Ecto neural progenitor cell (in vitro differentiated cells): ENCODE measurements at regions not wholly inside any gene's neighbourhood (a gene's known extent, or its start where the extent isn't known, plus 50 kb on each side); places are given as distances from the start of the nearest gene placed in this dataset.

Experiments used
- DNase-seq: peaks from one replicate; pipeline ENCODE4 v3.0.0-alpha.2; 2018; ENCODE audit warnings: low spot score

DNA sequence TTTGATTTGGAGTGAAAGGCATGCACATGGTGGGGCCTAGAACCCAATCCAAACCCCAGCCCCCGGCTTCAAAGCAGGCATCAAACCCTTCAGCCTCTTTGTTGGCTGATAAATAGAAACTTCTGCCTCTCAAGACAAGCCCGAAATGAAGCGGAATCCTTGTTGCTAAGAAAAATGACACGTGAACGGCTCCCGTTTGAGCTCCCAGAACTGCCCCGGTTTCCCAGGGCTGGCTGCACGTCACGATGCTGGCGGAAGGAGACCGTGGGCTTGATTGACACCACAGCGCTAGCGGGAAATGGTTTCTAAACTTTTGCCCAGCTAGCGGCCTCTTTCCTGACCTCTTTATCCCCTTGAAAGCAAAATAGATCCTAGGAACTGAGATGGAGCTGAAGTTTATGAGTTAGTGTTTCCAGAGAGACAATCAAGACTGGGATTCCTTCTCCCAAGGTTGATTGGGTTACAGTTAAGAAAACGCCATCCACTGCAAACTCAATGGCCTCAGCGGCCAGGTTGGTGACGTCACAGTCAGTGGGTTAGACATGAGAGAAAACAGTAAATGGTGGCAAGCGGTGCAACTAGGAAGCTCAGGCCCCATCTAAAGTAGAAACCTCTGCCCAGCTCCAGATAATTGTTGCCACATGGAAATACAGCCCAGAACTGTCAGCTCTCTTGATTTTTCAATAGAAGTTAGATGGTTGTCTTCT lies 117.0 kb downstream of the ANKRD60 start:
- peak; percentile 28 for DNase-seq

DNA sequence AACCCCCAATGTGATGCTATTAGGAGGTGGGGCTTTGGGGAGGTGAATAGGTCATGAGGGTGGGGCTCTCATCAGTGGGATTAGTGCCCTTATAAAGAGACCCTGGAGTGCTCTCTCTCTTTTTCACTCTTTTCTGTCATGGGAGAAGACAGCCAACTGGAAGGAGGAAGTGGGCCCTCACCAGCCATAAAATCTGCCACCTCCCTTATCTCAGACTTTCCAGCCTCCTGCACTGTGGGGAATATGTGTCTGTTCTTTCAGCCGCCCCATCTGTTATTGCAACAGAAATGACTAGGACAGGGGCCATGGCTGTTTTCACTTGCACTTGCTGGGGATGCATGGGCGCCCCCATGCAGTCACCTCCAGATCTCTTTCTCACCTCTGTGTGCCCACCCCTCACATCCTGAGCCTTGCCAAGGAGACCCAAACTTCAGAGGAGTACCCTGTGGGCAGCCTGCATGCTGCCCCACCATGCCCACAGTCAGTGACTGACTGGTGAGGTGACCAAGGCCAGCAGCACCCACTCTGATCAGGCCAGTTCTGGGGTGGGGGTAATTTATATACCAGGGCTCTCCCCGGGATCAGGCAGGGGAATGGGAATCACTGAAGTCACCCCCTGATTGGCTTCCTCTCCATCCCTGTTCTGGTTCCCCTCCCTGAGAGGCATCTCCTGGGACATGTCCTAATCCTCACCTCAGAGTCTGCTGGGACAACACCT lies 118.4 kb downstream of the ANKRD60 start:
- no peak for DNase-seq

DNA sequence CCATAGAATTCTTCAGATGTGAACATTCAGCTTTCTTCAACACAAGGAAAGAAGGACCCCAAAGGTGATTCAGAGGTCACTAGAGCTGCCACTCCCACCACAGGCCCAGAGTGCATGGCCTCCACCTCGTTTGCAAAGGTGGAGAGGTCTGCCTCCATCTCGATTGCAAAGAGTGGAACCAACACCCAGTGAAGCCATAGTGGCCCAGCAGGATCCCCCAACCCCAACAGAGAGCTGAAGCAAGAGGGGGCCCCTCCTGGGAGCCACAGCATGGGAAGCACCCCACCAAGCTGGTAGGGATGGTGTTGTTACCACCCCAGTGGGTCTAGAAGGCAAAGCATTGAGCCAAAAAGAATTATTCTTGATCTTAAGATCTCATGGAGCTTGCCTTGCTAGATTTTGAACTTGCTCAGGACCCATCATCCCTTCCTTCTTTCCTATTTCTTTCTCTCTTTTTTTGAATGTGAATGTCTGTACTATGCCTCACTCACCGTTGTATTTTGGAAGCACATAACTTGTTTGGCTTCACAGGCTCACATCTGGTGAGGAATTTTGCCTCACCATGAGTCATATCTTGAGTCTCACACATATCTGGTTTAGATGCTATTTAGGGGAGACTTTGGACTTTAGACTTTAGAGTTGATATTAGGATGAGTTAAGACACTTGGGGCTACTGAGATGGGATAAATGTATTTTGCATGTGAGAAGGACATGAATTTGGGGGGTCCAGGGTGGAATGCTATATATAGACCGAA lies 119.2 kb downstream of the ANKRD60 start:
- no peak for DNase-seq

DNA sequence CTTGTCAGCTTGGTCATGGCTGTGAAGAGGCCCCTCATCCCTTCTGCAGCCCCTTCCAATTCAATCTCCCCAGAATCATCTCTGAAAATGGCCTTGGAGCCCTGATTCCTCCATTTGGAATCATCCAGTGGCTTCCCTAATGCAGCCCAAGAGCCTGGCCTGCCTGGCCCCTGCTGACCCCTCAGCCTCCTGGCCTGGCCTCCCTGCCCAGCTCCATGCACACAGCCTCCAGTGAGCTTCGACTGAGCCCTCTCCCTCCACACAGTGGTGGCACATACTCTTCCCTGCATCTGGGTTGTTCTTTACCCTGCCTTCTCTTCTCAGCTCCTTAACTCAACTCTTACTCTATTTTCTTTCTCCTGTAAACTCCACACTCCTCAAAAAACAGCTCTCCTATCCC lies 120.9 kb downstream of the ANKRD60 start:
- DNase-seq = no peak

DNA sequence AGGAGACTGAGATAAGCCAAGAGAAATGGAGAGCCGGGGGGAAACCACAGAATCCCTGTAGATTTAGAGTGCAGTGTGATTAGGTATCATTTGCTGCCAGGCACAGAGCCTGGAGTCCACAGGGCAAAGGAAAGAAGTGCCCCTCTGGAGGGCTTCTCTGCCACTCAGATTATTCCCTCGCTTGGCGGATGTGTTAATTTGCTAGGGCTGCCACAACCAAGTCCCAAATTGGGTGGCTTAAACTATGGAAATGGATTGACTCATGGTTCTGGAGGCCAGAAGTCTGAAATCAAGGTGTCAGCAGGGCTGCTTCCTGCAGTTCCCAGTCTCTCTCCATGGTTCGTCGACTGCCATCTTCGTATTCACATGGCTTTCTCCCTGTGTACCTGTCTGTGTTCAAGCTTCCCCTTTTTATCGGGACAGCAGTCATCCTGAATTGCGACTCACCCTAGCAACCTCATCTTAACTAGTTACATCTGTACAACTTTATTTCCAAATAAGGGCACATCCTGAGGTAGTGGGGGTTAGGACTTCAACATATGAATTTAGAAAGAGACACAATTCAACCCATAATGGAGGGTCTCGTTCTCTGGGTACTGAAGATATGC lies 122.2 kb downstream of the ANKRD60 start:
- DNase-seq = no peak

DNA sequence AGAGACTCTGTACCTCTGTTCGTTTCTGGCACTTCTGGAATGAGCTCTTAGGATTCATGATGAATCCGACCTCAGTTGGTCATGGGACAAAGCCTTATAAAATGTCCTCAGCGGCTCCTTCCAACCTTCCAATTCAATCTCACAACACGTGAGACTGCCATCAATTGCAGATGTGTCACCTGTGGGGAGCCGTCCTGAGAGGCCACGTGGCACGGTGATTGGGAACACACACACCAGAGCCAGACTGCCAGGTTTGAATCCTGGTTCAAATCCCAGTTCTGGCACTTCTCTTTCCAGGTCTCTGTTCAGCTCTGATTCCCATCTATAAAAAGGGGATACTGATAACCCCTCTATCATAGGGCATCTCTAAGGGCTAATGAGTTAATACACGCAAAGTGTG lies 124.5 kb downstream of the ANKRD60 start:
- DNase-seq = peak; percentile 21

DNA sequence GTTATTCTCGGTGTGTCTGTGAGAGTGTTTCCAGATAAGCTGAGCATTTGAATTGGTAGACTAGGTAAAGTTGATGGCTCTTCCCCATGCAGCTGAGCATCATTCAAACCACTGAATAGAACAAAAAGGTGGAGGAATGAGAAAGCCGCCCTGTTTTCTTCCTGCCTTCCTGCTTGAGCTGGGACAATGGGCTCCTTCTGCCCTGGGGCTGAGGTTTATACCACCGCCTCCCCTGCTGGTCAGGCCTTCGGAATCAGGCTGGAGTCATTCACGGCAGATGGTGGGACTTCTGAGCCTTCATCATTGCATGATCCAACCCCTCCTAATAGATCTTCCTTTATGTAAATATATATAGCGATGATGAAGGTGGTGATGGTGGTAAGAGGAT lies 124.9 kb downstream of the ANKRD60 start:
- DNase-seq = peak; percentile 32

DNA sequence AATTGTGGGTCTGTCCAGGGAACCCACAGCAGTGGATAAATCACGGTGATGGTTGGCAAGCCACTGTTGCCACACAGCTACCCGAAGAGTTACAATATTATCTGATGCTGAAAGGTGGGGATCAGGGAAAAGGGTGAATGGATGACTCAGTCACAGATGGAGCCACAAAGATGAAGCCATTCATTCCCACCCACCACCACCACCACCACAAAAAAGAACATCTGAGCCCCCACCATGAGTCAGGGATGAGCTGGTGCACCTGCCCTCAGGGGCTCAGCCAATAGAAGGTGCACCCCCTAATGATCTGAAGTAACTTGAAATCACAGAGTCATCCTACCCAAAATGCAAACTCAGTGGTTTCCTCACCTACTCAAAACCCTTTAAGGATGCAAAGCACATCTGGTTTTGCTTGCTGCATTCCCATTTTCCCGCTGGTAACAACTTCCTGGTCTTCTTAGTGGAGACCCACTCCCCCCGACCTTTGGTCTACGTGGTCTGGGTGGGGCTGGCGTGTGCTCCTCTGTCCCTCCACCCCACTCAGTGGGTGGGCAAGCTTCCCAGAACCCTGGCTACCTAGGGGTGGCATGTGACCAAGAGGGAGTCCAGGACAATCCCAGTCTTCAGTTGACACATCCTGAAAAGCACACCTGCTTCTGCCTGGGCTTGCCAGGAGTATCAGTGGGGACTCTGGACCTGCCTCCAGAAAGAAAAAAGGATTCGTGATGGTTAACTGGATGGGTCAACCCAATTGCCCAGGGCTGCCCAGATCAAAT lies 125.5 kb downstream of the ANKRD60 start:
- DNase-seq = no peak

DNA sequence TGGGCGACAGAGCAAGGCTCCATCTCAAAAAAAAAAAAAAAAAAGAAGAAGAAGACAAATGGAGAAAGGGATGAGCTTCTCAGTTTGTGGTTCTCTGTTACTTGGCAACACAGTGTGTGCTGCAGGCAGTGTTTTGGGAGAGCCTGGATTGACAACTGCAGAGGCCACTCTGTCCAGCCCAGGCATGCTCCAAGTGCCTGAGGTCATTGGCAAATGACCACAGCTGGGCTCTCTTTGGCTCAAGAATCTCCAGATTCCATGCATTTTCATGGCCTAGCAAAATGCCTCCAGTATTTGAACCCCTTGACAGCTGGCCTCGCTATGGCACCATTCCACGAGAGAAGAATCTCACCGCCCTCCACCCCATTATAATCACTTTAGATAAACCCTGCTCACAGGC lies 126.2 kb downstream of the ANKRD60 start:
- DNase-seq = peak; percentile 47

DNA sequence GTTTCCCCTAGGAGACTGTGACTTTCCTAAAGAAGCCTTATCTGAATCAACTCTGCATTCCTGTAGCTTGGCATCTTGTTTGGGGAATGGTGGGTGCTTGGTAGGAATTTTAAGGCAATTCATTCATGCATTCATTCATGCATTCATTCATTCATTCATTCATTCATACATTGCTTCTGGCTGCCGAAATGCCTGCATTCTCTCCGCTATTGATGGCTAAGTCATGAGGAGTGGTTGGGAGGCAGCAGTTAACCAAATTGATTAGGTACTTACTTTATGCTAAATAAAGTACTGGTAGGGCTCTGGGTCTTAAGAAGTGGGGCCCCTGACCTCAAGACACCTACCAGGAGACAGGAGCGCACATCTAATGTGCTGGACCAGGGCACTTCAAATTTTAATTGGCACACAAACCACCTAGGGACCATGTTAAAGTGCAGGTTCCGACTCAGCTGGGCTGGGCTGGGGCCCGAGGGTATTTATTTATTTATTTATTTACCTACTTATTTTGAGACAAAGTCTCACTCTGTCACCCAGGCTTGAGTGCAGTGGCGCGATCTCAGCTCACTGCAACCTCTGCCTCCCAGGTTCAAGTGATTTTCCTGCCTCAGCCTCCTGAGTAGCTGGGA lies 127.6 kb downstream of the ANKRD60 start:
- DNase-seq = no peak

DNA sequence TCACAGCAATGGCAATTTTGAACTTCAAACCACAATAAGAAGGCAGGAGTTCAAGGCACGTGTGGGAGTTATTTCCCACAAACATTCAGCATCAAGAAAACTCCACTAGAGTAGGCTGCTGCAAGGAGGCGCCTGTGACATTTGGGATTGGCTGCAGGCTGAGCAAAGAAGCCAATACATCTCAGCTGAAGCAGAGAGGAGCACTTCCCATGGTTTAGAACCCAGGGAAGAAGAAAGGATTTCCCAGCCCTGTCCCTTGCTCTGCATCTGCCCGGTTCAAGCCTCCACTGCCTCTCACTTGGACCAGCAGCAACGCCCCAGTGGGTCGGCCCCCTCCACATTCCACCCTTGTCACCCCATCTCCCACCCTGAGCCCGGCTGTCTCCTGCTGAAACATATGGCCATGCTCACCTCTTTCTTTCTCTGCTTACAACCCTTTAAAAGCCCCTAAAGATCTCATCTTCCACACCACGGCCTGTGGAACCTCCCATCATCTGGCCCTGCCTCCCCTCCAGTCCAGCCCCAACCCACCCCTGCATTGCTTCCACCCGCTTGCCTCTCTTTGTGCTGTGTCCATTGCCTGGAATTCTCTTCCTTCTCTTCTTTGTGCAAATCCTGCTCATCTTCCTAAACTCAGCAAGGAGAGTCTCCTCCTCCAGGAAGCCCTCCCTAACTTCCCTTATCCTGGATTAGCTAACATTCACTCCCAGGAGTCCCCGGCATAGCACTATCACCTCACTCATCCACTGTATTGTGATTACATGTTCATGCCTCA lies 128.3 kb downstream of the ANKRD60 start:
- DNase-seq = peak; percentile 23

DNA sequence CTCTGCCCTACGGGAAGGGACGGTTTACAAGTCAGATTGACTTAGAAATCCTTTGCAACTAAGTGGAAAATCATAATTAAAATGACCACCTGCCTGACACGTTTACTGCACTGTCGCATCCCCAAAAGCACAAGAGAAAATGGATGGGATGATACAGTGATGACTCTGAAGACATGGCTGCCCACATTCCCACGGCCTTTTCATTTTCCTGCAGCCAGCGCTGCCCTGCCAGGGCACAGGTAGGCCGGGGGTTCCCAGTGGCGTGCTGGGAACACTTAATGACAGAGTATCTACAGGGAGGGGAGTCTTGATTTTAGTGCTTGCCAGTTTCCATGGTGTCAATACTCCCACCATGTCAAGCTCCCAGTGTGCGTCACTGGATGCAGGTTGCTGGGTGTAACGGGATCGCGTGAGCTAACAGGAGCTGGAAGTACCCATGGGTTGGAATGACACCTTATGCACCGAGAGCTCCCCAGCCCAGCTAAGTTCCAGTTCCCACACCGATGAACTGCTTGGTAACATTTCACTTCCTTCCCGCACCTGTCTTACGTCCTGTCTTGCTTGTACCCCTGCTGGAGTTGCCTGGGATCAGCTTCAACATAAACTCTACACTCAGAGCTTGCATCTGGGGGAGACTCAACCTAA lies 129.0 kb downstream of the ANKRD60 start:
- peak; percentile 26 for DNase-seq

DNA sequence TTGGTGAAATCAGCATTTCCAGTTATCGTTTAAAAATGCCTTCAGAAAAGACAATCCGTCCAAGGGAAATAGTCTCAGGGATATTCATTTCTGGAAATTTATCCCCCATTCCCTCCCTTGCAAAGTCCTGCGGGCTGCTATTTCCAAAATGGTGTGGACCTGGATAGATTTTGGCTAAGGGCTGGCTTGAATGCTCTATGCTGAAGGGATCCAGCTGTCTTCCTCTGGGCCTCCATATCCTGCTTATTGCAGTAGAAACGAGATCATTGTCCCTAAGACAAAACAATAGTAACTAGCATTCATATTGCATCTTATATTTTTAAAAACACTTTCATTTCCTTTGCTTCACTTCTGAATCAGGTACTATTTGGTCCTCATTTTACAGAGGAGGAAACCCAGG lies 129.9 kb downstream of the ANKRD60 start:
- no peak for DNase-seq

DNA sequence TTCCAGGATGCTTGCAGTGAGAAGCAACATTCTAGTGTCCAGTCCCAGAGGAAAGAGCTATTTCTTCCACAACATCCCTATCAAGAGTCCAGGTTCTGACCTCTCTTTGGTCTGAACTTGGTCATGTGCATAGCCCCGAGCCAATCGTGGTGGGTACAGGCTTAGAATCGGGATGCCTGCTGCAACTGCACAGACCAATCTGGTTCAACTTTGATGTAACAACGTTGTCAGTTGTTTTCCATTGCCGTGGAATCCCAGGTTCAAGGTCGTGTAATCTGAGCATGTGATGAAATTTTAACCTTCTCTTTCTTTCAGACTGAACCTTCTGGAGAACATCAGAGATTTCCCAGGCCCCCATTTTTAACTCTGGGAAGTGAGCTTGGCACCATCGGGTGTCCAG lies 130.5 kb downstream of the ANKRD60 start:
- DNase-seq = no peak

DNA sequence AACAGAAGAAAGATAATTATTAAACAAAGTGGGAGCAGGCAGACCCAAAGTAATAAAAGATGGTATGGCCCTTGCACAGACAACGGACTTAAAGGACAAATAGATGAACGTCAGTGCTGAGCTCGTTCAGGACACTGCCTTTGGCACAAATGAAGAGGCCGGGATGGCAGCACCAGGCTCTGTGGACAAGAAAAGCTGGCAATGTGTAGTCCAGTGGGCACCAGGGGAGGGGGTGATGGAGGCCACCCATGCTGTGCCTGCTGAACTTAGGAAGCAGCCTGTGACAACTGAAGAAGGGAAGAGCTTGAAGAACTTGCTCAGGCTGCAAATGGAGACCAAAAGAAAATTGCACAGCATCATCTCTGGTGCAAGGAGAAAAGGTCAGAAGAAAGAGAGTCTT lies 131.0 kb downstream of the ANKRD60 start:
- DNase-seq = no peak

DNA sequence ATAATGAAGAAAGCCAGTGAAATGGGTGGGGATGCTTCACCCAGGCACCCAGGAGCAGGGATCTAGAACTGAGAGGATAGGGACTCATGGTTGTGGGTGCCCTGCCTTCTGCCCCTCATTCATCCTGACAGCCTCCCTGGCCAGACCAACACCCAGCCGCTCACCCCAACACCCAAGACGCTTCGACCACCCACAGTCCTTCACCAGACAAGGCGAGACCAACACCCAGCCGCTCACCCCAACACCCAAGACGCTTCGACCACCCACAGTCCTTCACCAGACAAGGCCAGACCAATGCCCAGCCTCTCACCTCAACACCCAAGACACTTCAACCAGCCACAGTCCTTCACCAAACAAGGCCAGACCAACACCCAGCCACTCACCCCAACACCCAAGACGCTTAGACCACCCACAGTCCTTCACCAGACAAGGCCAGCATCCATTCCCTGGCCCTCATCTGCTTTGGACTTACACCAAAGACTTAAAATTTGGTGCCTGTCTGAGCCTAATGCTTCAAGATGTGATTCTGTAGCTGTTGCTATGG lies 131.5 kb downstream of the ANKRD60 start:
- DNase-seq = no peak

DNA sequence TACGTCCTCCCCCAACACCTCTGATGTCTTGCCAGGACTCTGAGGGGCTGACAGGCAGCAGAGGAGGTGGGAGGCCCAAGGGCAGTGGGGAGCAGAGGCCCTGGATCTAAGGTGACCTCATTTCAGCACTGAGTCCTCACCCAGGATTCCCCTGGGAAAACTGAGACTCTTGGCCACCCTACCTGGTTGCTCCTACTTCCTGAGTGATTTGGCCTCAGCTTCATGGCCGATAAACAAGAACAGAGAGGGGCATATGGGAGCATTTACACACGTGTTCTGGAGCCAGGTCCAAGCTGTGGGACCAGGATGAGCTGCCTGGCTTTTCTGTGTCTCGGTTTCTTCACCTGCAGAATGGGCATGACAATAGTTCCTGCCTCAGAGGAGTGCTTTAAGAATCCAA lies 133.8 kb downstream of the ANKRD60 start:
- no peak for DNase-seq

DNA sequence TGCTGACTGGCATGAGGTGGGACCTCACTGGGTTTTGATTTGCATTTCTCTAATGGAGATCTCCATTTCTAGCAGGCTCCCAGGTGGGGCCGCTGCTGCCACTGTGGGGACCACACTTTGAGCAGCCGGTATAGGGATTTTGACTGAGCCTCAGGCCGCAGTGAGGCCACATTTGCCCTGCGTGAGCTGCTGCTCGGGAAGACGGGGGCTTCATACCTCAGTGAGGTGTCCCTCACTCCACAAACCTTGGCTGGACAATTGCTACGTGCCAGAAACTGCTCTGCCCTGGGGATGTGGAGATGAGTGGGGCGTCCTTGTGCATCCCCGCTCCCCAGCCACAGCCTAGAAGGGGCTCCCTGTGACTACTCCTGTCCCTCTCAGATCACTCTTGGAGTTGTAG lies 134.3 kb downstream of the ANKRD60 start:
- DNase-seq = peak; percentile 27

DNA sequence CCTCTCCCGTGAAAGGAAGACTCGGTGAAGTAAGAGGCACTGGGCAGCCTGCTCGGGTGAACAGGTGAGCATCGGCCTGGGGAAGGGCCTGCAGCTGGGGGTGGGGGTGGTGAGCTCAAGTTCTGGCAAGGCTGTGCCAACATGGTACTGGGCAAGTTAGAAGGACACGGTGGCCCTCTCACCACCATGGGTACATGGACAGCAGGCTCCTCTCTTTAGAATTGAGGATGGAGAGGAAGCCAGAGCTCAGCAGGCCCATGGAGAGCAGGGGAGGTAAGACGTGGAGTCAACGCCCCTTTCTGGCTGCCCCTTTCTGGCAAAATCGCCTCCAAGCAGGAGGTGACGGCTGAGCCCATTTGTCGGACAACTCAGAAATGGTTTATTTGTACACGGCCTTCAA lies 135.6 kb downstream of the ANKRD60 start:
- no peak for DNase-seq

DNA sequence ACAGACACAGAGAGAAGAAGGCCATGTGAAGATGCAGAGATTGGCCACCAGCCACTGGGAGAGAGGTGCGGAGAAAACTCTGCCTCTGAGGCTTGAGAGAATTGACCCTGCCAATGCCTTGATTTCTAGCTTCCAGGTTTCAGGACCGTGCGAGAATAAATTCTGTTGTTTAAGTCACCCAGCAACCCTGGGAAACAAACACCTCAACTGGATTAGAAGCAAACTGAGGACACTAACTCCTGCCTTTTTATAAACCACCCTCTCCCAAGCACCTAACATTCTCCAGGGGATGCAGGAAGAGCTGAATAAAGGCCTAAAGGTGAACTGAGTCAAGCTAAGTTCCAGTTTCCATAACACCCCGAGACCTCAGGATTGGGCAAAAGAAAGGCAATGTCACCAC lies 136.1 kb downstream of the ANKRD60 start:
- DNase-seq = no peak
